NCI-H345 treated with DMSO at 0.1 percent for 48 hours (cell line): ENCODE measurements at regions not wholly inside any gene's neighbourhood (a gene's known extent, or its start where the extent isn't known, plus 50 kb on each side); places are given as distances from the start of the nearest gene placed in this dataset.

Experiments
- DNase-seq: peaks from one replicate; lab custom pipeline; 2025; ENCODE audit not compliant: unreplicated experiment; lab: John Stamatoyannopoulos, UW

GRCh38 chr1:67635055-67635809 lies 49.8 kb upstream of the GADD45A start:
- DNase-seq = no peak
